ENCODE measurements at regions not wholly inside any gene's neighbourhood (a gene's known extent, or its start where the extent isn't known, plus 50 kb on each side); places are given as distances from the start of the nearest gene placed in this dataset.

DNA sequence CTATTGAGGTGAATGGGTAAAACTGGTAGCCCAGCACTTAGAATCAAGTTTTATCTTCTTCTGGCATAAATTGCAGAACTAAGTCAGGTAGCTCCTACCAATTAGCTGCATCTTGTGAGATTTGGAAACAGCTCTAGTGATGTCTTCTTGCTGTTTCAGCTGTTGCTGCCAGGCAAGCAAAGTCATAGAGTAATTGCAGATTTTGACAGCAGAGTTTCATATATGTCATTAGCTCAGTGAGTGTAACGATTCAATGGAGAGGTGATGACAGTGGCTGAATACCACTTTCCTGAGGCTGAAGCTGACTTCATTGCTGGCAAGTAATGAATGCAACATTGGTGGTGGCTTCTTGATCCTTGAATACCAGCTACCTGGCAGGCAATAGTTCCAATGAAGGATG is 1109.7 kb upstream of the CDH18 start:
- Histone ChIP-seq H3K27me3 (ENCODE audit: control insufficient read depth, insufficient read depth, low read length) (no peaks in the 10 kb centered on the region), H3K27ac (ENCODE audit: insufficient read depth, low read length) (no peak overlapping the region), H2AFZ (ENCODE audit: low read length) (no peak overlapping the region), H3K4me3 (replicated peaks in 1 of 4; ENCODE audit: control extremely low read depth in 1 of 4, insufficient read depth in 1 of 4, low read depth in 3 of 4, low read length in 4 of 4) (no peak overlapping the region), H3K9me3 (ENCODE audit: control insufficient read depth, insufficient read depth, low read depth, low read length) (no peaks in the 10 kb centered on the region), H4K20me1 (ENCODE audit: control insufficient read depth, extremely low read depth, insufficient read depth, low read length) (no peaks in the 10 kb centered on the region), H3K4me2 (ENCODE audit: extremely low read depth, insufficient read depth, low read length) (no peak overlapping the region), H3K9ac (ENCODE audit: insufficient read depth, low read length) (no peak overlapping the region), H3K4me1 (ENCODE audit: control insufficient read depth, extremely low read depth, insufficient read depth, low read length) (no peaks in the 10 kb centered on the region), H3K36me3 (ENCODE audit: control insufficient read depth, insufficient read depth, low read length) (no peaks in the 10 kb centered on the region), H3K79me2 (ENCODE audit: control insufficient read depth, insufficient read depth, low read length) (no peaks in the 10 kb centered on the region)
- DNase-seq (ENCODE audit: low read depth in 2 of 2) = no peak
- no peak for TF ChIP-seq EZH2 (IDR thresholded peaks at IDR 0.05; ENCODE audit: low read length, missing control alignments)
- TF ChIP-seq, protein P1, sequence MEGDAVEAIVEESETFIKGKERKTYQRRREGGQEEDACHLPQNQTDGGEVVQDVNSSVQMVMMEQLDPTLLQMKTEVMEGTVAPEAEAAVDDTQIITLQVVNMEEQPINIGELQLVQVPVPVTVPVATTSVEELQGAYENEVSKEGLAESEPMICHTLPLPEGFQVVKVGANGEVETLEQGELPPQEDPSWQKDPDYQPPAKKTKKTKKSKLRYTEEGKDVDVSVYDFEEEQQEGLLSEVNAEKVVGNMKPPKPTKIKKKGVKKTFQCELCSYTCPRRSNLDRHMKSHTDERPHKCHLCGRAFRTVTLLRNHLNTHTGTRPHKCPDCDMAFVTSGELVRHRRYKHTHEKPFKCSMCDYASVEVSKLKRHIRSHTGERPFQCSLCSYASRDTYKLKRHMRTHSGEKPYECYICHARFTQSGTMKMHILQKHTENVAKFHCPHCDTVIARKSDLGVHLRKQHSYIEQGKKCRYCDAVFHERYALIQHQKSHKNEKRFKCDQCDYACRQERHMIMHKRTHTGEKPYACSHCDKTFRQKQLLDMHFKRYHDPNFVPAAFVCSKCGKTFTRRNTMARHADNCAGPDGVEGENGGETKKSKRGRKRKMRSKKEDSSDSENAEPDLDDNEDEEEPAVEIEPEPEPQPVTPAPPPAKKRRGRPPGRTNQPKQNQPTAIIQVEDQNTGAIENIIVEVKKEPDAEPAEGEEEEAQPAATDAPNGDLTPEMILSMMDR (conservative IDR thresholded peaks at IDR 0.05 in 1 of 2, IDR thresholded peaks at IDR 0.05 in 1 of 2; ENCODE audit: low read depth in 1 of 2, low read length in 2 of 2) = no peak

DNA sequence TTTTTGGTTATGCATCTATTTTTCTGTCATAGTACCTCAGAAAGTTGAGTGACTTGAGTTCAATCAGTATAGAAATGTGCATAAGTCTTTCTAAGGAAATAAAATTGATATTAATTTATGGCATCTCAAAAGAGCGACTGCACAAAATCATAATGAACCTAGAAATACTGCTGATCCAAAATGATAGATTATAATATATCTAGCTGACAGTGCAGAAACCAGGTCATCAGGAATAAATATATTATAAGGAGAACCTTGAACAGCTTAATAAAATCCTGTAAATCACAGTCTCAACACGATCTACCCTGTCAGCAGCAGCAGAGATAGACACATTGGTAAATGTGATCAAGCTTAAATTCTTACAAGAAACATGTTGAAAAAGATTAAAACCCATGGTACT is 1106.6 kb upstream of the CDH18 start:
- no peak overlapping the region for H3K27ac ChIP-seq (ENCODE audit: insufficient read depth, low read length)
- H4K20me1 ChIP-seq (ENCODE audit: control insufficient read depth, extremely low read depth, insufficient read depth, low read length) = no peaks in the 10 kb centered on the region
- H3K4me1 ChIP-seq (ENCODE audit: control insufficient read depth, extremely low read depth, insufficient read depth, low read length) = no peaks in the 10 kb centered on the region
- TF ChIP-seq, protein P1 (conservative IDR thresholded peaks at IDR 0.05 in 1 of 2, IDR thresholded peaks at IDR 0.05 in 1 of 2; ENCODE audit: low read depth in 1 of 2, low read length in 2 of 2) = no peak
- no peak for TF ChIP-seq EZH2 (IDR thresholded peaks at IDR 0.05; ENCODE audit: low read length, missing control alignments)
- H2AFZ ChIP-seq (ENCODE audit: low read length) = no peak overlapping the region
- DNase-seq (ENCODE audit: low read depth in 2 of 2) = no peak
- H3K9ac ChIP-seq (ENCODE audit: insufficient read depth, low read length) = no peak overlapping the region
- H3K27me3 ChIP-seq (ENCODE audit: control insufficient read depth, insufficient read depth, low read length) = no peaks in the 10 kb centered on the region
- H3K4me3 ChIP-seq (replicated peaks in 1 of 4; ENCODE audit: control extremely low read depth in 1 of 4, insufficient read depth in 1 of 4, low read depth in 3 of 4, low read length in 4 of 4) = no peak overlapping the region
- H3K79me2 ChIP-seq (ENCODE audit: control insufficient read depth, insufficient read depth, low read length) = no peaks in the 10 kb centered on the region
- H3K36me3 ChIP-seq (ENCODE audit: control insufficient read depth, insufficient read depth, low read length) = no peaks in the 10 kb centered on the region
- no peak overlapping the region for H3K4me2 ChIP-seq (ENCODE audit: extremely low read depth, insufficient read depth, low read length)
- H3K9me3 ChIP-seq (ENCODE audit: control insufficient read depth, insufficient read depth, low read depth, low read length) = no peaks in the 10 kb centered on the region

DNA sequence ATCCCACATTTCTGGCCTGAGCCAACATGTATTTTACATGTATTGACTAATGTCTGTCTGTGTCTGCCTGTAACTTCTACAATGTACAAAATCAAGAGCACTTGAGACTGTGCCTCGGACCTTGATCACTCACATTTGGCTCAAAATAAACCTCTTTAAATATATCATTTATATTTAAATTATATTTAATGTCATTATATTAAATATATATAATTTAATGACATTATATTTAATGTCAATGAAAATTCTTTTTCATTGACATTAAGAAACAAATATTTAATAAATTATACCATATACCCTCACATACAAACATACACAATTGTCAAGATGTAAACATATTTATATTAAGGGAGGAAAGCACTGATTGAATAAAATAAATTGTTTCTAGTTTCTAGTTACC is 1099.8 kb upstream of the CDH18 start:
- Histone ChIP-seq H3K4me2 (ENCODE audit: extremely low read depth, insufficient read depth, low read length) (no peak overlapping the region), H3K4me1 (ENCODE audit: control insufficient read depth, extremely low read depth, insufficient read depth, low read length) (no peaks in the 10 kb centered on the region), H3K9me3 (ENCODE audit: control insufficient read depth, insufficient read depth, low read depth, low read length) (no peaks in the 10 kb centered on the region), H3K27ac (ENCODE audit: insufficient read depth, low read length) (no peak overlapping the region), H2AFZ (ENCODE audit: low read length) (no peak overlapping the region), H4K20me1 (ENCODE audit: control insufficient read depth, extremely low read depth, insufficient read depth, low read length) (no peaks in the 10 kb centered on the region), H3K27me3 (ENCODE audit: control insufficient read depth, insufficient read depth, low read length) (no peaks in the 10 kb centered on the region), H3K79me2 (ENCODE audit: control insufficient read depth, insufficient read depth, low read length) (no peaks in the 10 kb centered on the region), H3K4me3 (replicated peaks in 1 of 4; ENCODE audit: control extremely low read depth in 1 of 4, insufficient read depth in 1 of 4, low read depth in 3 of 4, low read length in 4 of 4) (no peak overlapping the region), H3K9ac (ENCODE audit: insufficient read depth, low read length) (no peak overlapping the region), H3K36me3 (ENCODE audit: control insufficient read depth, insufficient read depth, low read length) (no peaks in the 10 kb centered on the region)
- no peak for TF ChIP-seq EZH2 (IDR thresholded peaks at IDR 0.05; ENCODE audit: low read length, missing control alignments)
- TF ChIP-seq, protein P1 (conservative IDR thresholded peaks at IDR 0.05 in 1 of 2, IDR thresholded peaks at IDR 0.05 in 1 of 2; ENCODE audit: low read depth in 1 of 2, low read length in 2 of 2) = no peak
- no peak for DNase-seq (ENCODE audit: low read depth in 2 of 2)

Measured in fibroblast of lung (primary cell).